Uterus (tissue), 2 donors: ENCODE measurements at regions not wholly inside any gene's neighbourhood (a gene's known extent, or its start where the extent isn't known, plus 50 kb on each side); places are given as distances from the start of the nearest gene placed in this dataset.

Source experiments
- CTCF ChIP-seq, 4 experiments: fragments of 200-600 bp in 2 of 4; fragments of 450-650 bp in 2 of 4; sonication (generic) in 2 of 4; IDR thresholded peaks; one replicate each; pipeline ENCODE4 v1.5.1; 2016 to 2019; ENCODE audit warnings: antibody characterized with exemption in 4 of 4, mild to moderate bottlenecking in 2 of 4, moderate library complexity in 1 of 4
- POLR2A ChIP-seq, 2 donors: fragments of 450-650 bp; IDR thresholded peaks; one replicate each; pipeline ENCODE4 v1.6.1; 2016; ENCODE audit warnings: antibody characterized with exemption in 2 of 2, mild to moderate bottlenecking in 1 of 2, moderate library complexity in 1 of 2

- TF ChIP-seq CTCF (IDR thresholded peaks at IDR 0.05) (no peak), POLR2A (IDR thresholded peaks at IDR 0.05) (no peak)
Measured at GRCh38 chr18:60506190-60506589, 133.6 kb upstream of the MC4R start.
